Heart left ventricle (tissue), 16 donors: ENCODE measurements at regions not wholly inside any gene's neighbourhood (a gene's known extent, or its start where the extent isn't known, plus 50 kb on each side); places are given as distances from the start of the nearest gene placed in this dataset.
"Not testable (repeated sequence)": the region's sequence is repeated elsewhere in the genome, so short reads cannot be mapped to it uniquely, and the experiment has no call there.

Source experiments
- ATAC-seq, 4 donors: fragments of 200-7000 bp; cut with Tn5 transposase; one replicate each; pipeline ENCODE4 v1.9.1; 2020 to 2022; ENCODE audit warnings: moderate library complexity in 4 of 4, mild to moderate bottlenecking in 3 of 4, moderate number of reproducible peaks in 1 of 4
- DNase-seq, 5 donors: peaks; one replicate each; pipeline ENCODE4 v3.0.0-alpha.2; 2020
- H3K27ac ChIP-seq, 12 donors: fragments of 200-600 bp; sonication (generic) in 4 of 12; one replicate each; pipeline versions ENCODE4 v1.5.0 to v1.8.0; 2016 to 2022; ENCODE audit warnings: mild to moderate bottlenecking in 2 of 12
- H3K27me3 ChIP-seq, 9 donors: fragments of 200-600 bp; sonication (generic) in 2 of 9; one replicate each; pipeline versions ENCODE4 v1.5.1 to v1.8.0; 2016 to 2022; ENCODE audit warnings: mild to moderate bottlenecking in 3 of 9
- H3K36me3 ChIP-seq, 9 donors: fragments of 200-600 bp; sonication (generic) in 2 of 9; one replicate each; pipeline versions ENCODE4 v1.5.0 to v1.8.0; 2018 to 2022; ENCODE audit warnings: mild to moderate bottlenecking in 2 of 9
- H3K4me1 ChIP-seq, 12 donors: fragments of 200-600 bp; sonication (generic) in 4 of 12; one replicate each; pipeline versions ENCODE4 v1.5.0 to v1.8.0; 2016 to 2022; ENCODE audit warnings: mild to moderate bottlenecking in 3 of 12
- H3K4me3 ChIP-seq, 12 donors: fragments of 200-600 bp; sonication (generic) in 4 of 12; one replicate each; pipeline versions ENCODE4 v1.5.0 to v1.8.0; 2017 to 2022; ENCODE audit warnings: mild to moderate bottlenecking in 9 of 12, moderate library complexity in 4 of 12
- H3K9me3 ChIP-seq, 12 donors: fragments of 200-600 bp; sonication (generic) in 4 of 12; one replicate each; pipeline versions ENCODE4 v1.5.0 to v1.8.0; 2016 to 2022; ENCODE audit warnings: mild to moderate bottlenecking in 1 of 12
- CTCF ChIP-seq, 12 donors: fragments of 200-600 bp; sonication (generic) in 4 of 12; IDR thresholded peaks; one replicate each; pipeline versions ENCODE4 v1.5.0 to v1.8.0; 2018 to 2022; ENCODE audit warnings: antibody characterized with exemption in 12 of 12, mild to moderate bottlenecking in 5 of 12
- POLR2A ChIP-seq, 2 donors: fragments of 450-650 bp; IDR thresholded peaks; one replicate each; pipeline ENCODE4 v1.6.1; 2017; ENCODE audit warnings: antibody characterized with exemption in 2 of 2, mild to moderate bottlenecking in 2 of 2, moderate library complexity in 2 of 2
- WGBS, 4 donors: extraction: QIAGEN DNeasy Blood & Tissue Kit in 2 of 4; methylation state at CpG; one replicate each; pipeline versions ENCODE4 v1.1.5 to v1.1.7; 2013 to 2018; 5-methylcytosine and 5-hydroxymethylcytosine counted together
- intact Hi-C, 10 donors: fragments of 100-400 bp; cut with DNase I; formaldehyde crosslinking; loops; one replicate each; pipeline versions ENCODE4 v1.11.1 to v1.14.2; 2022
- donor health status: ischemic (EF 13 %, LVEDD 7.1; RV severe dilation, severe dysfunction).
- donor health status: healthy with polysubstance abuse.
- donor health status: DM: no; HTN: yes; CAD: no.
- donor health status: DM: no; HTN: no; CAD: no.
- donor health status: ischemic (EF 25% LVEDD 6.9; RV normal size, moderate dysfunction).
- donor health status: ischemic (EF 25% LVEDD 5.7; RV mildly dilated, moderate dysfunction).
- donor health status: healthy.
- donor health status: DM: yes; HTN: yes; CAD: no.
- donor health status: ischemic (EF 35%, LVEDD 5.7; RV mildly dilated, moderate dysfunction).
- donor health status: nonischemic (EF 11% LVEDD 7.7; RV severe dilation, severe dysfunction).
- donor health status: DM: yes; HTN: yes; CAD: no.
- donor health status: PGD.
- donor health status: ischemic (EF 29% LVEDD 5.4; RV normal size, mild dysfunction).
- donor health status: nonischemic (EF 23%, LVEDD 6.1; RV moderate dilation, normal function).

GRCh38 chr1:104029456-104029970 lies 279.8 kb downstream of the AMY1C start:
- no peak for ATAC-seq
- Histone ChIP-seq H3K27me3 (no peaks in the 10 kb centered on the region), H3K4me1 (no peaks in the 10 kb centered on the region), H3K4me3 (no peak overlapping the region), H3K36me3 (no peaks in the 10 kb centered on the region), H3K27ac (no peak overlapping the region), H3K9me3 (peaks cover 0 to 7% (median 0%) of the 10 kb centered on the region in 12 donors)
- 85 to 91% (median 90%) methylated on average over 1 of the region's 1 CpG for WGBS, 4 donors
- no peak for DNase-seq
- TF ChIP-seq POLR2A (IDR thresholded peaks at IDR 0.05) = no peak
- intact Hi-C loops = no loop called here

- 65 to 86% (median 73%) methylated on average over 7 to 8 of the region's 8 CpGs for WGBS, 4 donors
- H3K9me3 ChIP-seq = peaks cover 0 to 4% (median 0%) of the 10 kb centered on the region in 12 donors
- no peak for TF ChIP-seq POLR2A (IDR thresholded peaks at IDR 0.05)
- no peak for TF ChIP-seq CTCF (IDR thresholded peaks at IDR 0.05)
- no peaks in the 10 kb centered on the region for H3K36me3 ChIP-seq
- H3K4me1 ChIP-seq = no peaks in the 10 kb centered on the region
- no peak for DNase-seq
- ATAC-seq = no peak
- H3K27me3 ChIP-seq = no peaks in the 10 kb centered on the region
- intact Hi-C loops = no loop called here
- no peak overlapping the region for H3K4me3 ChIP-seq
- no peak overlapping the region for H3K27ac ChIP-seq
Measured at GRCh38 chr1:104056786-104057185, 307.1 kb downstream of the AMY1C start.

- DNase-seq, H3K9me3 ChIP-seq, H3K27me3 ChIP-seq, intact Hi-C loops, H3K27ac ChIP-seq, ATAC-seq, H3K4me1 ChIP-seq, H3K36me3 ChIP-seq, H3K4me3 ChIP-seq: not testable (repeated sequence)
- 51 to 70% (median 56%) methylated on average over 5 to 6 of the region's 6 CpGs for WGBS, 4 donors
Measured at GRCh38 chr1:104057219-104057898, 307.7 kb downstream of the AMY1C start.

GRCh38 chr1:104061637-104062036 lies 311.9 kb downstream of the AMY1C start:
- intact Hi-C loops, H3K9me3 ChIP-seq, H3K36me3 ChIP-seq, ATAC-seq, DNase-seq, H3K4me3 ChIP-seq, H3K27ac ChIP-seq, H3K4me1 ChIP-seq, H3K27me3 ChIP-seq: not testable (repeated sequence)
- WGBS, 4 donors = 72 to 91% (median 81%) methylated on average over 3 of the region's 3 CpGs

GRCh38 chr1:104064399-104064798 lies 314.7 kb downstream of the AMY1C start:
- no peak overlapping the region for H3K27ac ChIP-seq
- no peaks in the 10 kb centered on the region for H3K27me3 ChIP-seq
- H3K36me3 ChIP-seq = no peaks in the 10 kb centered on the region
- peaks cover 0 to 3% (median 0%) of the 10 kb centered on the region in 12 donors for H3K9me3 ChIP-seq
- ATAC-seq (no peak), DNase-seq (no peak)
- H3K4me3 ChIP-seq = no peak overlapping the region
- H3K4me1 ChIP-seq = no peaks in the 10 kb centered on the region
- no peak for TF ChIP-seq CTCF (IDR thresholded peaks at IDR 0.05)
- TF ChIP-seq POLR2A (IDR thresholded peaks at IDR 0.05) = no peak
- intact Hi-C loops = no loop called here

- intact Hi-C loops = no loop called here
- H3K9me3 ChIP-seq = peaks cover 0 to 5% (median 0%) of the 10 kb centered on the region in 12 donors
- ATAC-seq (no peak), DNase-seq (no peak)
- no peaks in the 10 kb centered on the region for H3K27me3 ChIP-seq
- TF ChIP-seq POLR2A (IDR thresholded peaks at IDR 0.05) (no peak), CTCF (IDR thresholded peaks at IDR 0.05) (no peak)
- H3K4me3 ChIP-seq = no peak overlapping the region
- H3K27ac ChIP-seq = no peak overlapping the region
- no peaks in the 10 kb centered on the region for H3K36me3 ChIP-seq
- 87 to 93% (median 91%) methylated on average over 23 of the region's 23 CpGs for WGBS, 4 donors
- no peaks in the 10 kb centered on the region for H3K4me1 ChIP-seq
Measured at GRCh38 chr1:104072915-104073371, 323.2 kb downstream of the AMY1C start.
